Tongue (tissue), 1 donor: ENCODE measurements at regions not wholly inside any gene's neighbourhood (a gene's known extent, or its start where the extent isn't known, plus 50 kb on each side); places are given as distances from the start of the nearest gene placed in this dataset.

Experiments
- DNase-seq: peaks from one replicate; pipeline ENCODE4 v3.0.0-alpha.2; 2015

- DNase-seq: no peak
Observed at GRCh38 chr3:10555263-10555662, 49.9 kb upstream of the ATP2B2 start.

- DNase-seq: no peak
Observed at GRCh38 chr3:10556312-10556711, 50.9 kb upstream of the ATP2B2 start.

GRCh38 chr3:10557250-10557649, 51.9 kb upstream of the ATP2B2 start:
- no peak for DNase-seq

GRCh38 chr3:10557781-10558373, 52.5 kb upstream of the ATP2B2 start:
- no peak for DNase-seq

- DNase-seq: peak; percentile 50
Observed at GRCh38 chr3:10558736-10559135, 53.4 kb upstream of the ATP2B2 start.

- DNase-seq: no peak
Observed at GRCh38 chr3:10560060-10560861, 54.9 kb upstream of the ATP2B2 start.

GRCh38 chr3:10561162-10561945, 56.0 kb upstream of the ATP2B2 start:
- DNase-seq: no peak

GRCh38 chr3:10561946-10562560, 56.7 kb upstream of the ATP2B2 start:
- DNase-seq: no peak

- no peak for DNase-seq
Observed at GRCh38 chr3:10563396-10563795, 58.0 kb upstream of the ATP2B2 start.

GRCh38 chr3:10565814-10566213, 60.4 kb upstream of the ATP2B2 start:
- no peak for DNase-seq

- no peak for DNase-seq
Observed at GRCh38 chr3:10566451-10566850, 61.1 kb upstream of the ATP2B2 start.

GRCh38 chr3:10568549-10568948, 63.2 kb upstream of the ATP2B2 start:
- DNase-seq: peak; percentile 37

GRCh38 chr3:10570196-10570946, 65.0 kb upstream of the ATP2B2 start:
- no peak for DNase-seq

GRCh38 chr3:10574101-10574620, 68.8 kb upstream of the ATP2B2 start:
- DNase-seq: no peak

- DNase-seq: no peak
Observed at GRCh38 chr3:10575601-10576160, 70.3 kb upstream of the ATP2B2 start.

GRCh38 chr3:10577486-10577885, 72.1 kb upstream of the ATP2B2 start:
- no peak for DNase-seq

- DNase-seq: no peak
Observed at GRCh38 chr3:10580426-10580825, 75.0 kb upstream of the ATP2B2 start.

- DNase-seq: no peak
Observed at GRCh38 chr3:10581251-10581650, 75.9 kb upstream of the ATP2B2 start.

GRCh38 chr3:10581716-10582115, 76.3 kb upstream of the ATP2B2 start:
- DNase-seq: no peak

- DNase-seq: no peak
Observed at GRCh38 chr3:10582733-10583132, 77.3 kb upstream of the ATP2B2 start.
